GM12892 (cell line): ENCODE measurements at regions not wholly inside any gene's neighbourhood (a gene's known extent, or its start where the extent isn't known, plus 50 kb on each side); places are given as distances from the start of the nearest gene placed in this dataset.
"Not testable (repeated sequence)": the region's sequence is repeated elsewhere in the genome, so short reads cannot be mapped to it uniquely, and the experiment has no call there.

Source experiments
- DNase-seq: peaks from one replicate; pipeline ENCODE4 v3.0.0; 2011; ENCODE audit not compliant: insufficient read length
- FAIRE-seq: peaks from 2 replicates; lab custom pipeline; 2011; peaks lifted over from hg19 to GRCh38; lab: Jason Lieb, UNC
- POLR2A ChIP-seq: IDR thresholded peaks from 2 replicates; pipeline ENCODE4 v1.6.1; 2011; ENCODE audit warnings: low read depth, low read length, control low read depth
- POLR2AphosphoS5 ChIP-seq: IDR thresholded peaks from 2 replicates; pipeline ENCODE4 v1.6.1; 2011; ENCODE audit warnings: low read depth, low read length, control low read depth
- TAF1 ChIP-seq: IDR thresholded peaks from 2 replicates; pipeline ENCODE4 v1.6.1; 2011; ENCODE audit warnings: low read depth, mild to moderate bottlenecking, control low read depth, low read length, borderline replicate concordance

GRCh38 chrX:129361576-129361975, 161.7 kb downstream of the SMARCA1 start:
- FAIRE-seq (no peak), DNase-seq (no peak)

DNA sequence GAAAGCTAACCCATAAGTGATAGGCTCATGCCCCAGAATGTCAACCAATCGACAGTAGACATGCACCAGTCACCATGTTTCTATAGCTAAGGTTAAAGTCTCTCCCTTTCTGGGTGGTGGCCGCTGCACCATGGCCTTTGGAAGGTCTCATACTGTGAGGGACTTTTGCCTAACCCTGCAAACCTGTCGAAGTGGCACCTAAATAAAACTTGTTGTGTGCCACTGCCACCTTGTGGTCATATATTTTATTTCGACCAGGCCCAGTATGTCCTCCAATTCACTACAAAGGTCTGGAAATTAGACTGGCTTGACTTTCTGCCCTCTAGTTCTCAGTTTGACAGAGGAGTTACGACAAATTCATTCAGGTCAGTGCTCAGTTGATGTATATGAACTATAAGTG, 163.1 kb downstream of the SMARCA1 start:
- DNase-seq: no peak
- FAIRE-seq: peak; percentile 96
- TF ChIP-seq POLR2AphosphoS5 (no peak), TAF1 (no peak)

More at GRCh38 chrX:129361576-129361975, 161.7 kb downstream of the SMARCA1 start:
- TF ChIP-seq POLR2AphosphoS5 (no peak), POLR2A (no peak), TAF1 (no peak)

GRCh38 chrX:129359269-129359668, 164.0 kb downstream of the SMARCA1 start:
- no peak for DNase-seq
- FAIRE-seq: no peak
- TF ChIP-seq POLR2A: no peak
- TF ChIP-seq TAF1: no peak
- no peak for TF ChIP-seq POLR2AphosphoS5

DNA sequence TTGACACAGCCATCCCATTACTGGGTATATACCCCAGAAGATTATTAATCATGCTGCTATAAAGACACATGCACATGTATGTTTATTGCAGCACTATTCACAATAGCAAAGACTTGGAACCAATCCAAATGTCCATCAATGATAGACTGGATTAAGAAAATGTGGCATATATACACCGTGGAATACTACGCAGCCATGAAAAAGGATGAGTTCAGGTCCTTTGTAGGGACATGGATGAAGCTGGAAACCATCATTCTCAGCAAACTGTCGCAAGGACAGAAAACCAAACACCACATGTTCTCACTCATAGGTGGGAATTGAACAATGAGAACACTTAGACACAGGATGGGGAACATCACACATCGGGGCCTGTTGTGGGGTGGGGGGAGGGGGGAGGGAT, 165.9 kb downstream of the SMARCA1 start:
- FAIRE-seq, DNase-seq: not testable (repeated sequence)

DNA sequence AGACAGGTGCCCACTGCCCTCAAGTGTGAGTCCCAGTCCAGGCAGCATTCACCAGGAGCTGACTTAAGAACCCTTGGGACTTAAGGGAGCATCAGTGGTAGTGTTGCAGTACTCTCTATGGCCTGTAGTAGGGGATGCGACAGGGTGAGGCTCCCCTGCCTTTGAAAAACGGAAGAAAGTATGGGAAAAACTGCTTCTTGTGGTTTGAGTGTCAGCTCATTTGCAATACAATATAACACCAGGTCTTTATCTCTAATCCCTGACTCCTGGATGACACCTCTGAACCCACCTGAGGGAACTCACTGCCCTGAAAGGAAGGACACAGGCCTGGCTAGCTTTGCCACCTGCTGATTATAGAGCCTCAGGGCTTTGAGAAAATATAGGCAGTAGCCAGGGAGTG, 176.0 kb downstream of the SMARCA1 start:
- FAIRE-seq (no peak), DNase-seq (no peak)
- TF ChIP-seq POLR2A (no peak), TAF1 (no peak), POLR2AphosphoS5 (no peak)

GRCh38 chrX:129346574-129346973, 176.7 kb downstream of the SMARCA1 start:
- TF ChIP-seq POLR2AphosphoS5 (no peak), POLR2A (no peak), TAF1 (no peak)
- no peak for FAIRE-seq
- no peak for DNase-seq

DNA sequence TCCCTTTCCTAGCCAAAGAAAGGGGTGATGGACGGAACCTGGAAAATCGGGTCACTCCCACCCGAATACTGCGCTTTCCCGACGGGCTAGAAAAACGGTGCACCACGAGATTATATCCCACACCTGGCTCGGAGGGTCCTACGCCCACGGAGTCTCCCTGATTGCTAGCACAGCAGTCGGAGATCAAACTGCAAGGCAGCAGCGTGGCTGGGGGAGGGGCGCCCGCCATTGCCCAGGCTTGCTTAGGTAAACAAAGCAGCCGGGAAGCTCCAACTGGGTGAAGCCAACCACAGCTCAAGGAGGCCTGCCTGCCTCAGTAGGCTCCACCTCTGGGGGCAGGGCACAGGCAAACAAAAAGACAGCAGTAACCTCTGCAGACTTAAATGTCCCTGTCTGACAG, 186.0 kb downstream of the SMARCA1 start:
- not testable (repeated sequence) for DNase-seq, FAIRE-seq

DNA sequence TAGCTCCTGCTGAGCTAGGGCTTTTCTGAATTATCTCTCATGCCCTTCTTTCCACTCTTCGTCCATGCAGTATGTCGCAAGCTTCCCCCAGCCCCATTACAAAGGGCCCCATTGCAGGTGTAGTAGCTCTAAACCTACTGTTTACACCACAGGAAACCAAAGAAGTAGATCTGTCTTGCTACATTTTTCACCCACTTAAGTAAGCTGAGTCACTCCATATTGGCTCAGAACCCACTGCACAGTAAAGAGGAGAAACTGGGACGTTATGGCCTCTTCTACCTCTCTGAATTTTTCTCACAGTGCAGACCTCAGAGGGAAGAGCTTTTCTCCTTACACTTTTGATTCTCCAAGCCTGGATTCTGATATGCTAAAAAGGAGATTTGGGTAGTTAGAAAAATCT, 200.2 kb downstream of the SMARCA1 start:
- DNase-seq: no peak
- FAIRE-seq: no peak
- TF ChIP-seq TAF1 (no peak), POLR2AphosphoS5 (no peak), POLR2A (no peak)

DNA sequence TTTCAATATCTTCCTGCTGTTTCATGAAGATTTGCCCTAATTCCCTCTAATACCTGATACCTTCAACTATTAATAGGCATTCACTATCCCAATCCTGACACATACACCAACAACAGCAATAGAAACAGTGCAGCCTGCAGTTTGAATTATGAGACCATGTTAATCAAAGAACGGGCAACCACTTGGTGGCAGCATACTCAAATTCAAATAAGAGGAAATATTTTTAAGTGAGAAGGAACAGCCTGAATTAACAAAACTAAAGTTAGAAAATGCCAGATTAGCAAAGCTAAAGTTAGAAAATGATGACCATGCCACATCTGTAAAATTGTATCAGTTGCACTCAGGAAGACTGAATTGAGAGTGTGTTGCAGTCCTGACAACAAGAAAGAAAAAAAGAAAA, 204.9 kb downstream of the SMARCA1 start:
- TF ChIP-seq TAF1 (no peak), POLR2AphosphoS5 (no peak), POLR2A (no peak)
- DNase-seq (no peak), FAIRE-seq (no peak)

GRCh38 chrX:129316461-129316860, 206.8 kb downstream of the SMARCA1 start:
- TF ChIP-seq TAF1 (no peak), POLR2A (no peak), POLR2AphosphoS5 (no peak)
- DNase-seq (no peak), FAIRE-seq (no peak)

GRCh38 chrX:129310000-129310399, 213.3 kb downstream of the SMARCA1 start:
- no peak for DNase-seq
- FAIRE-seq: no peak
- TF ChIP-seq TAF1 (no peak), POLR2AphosphoS5 (no peak), POLR2A (no peak)

- TF ChIP-seq POLR2AphosphoS5 (no peak), TAF1 (no peak), POLR2A (no peak)
- DNase-seq (no peak), FAIRE-seq (no peak)
Observed at GRCh38 chrX:129262912-129263311, 260.4 kb downstream of the SMARCA1 start.

DNA sequence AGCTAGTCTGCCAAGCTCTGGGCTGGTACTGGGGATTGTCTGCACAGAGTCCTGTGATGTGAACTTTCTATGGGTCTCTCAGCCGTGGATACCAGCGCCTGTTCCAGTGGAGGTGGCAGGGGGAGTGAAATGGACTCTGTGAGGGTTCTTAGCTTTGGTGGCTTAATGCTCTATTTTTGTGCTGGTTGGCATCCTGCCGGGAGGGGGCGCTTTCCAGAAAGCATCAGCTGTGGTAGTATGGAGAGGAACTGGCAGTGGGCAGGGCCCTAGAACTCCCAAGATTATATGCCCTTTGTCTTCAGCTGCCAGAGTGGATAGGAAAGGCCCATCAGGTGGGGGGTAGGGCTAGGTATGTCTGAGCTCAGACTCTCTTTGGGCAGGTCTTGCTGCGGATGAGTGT, 267.8 kb downstream of the SMARCA1 start:
- FAIRE-seq, DNase-seq: not testable (repeated sequence)
